ENCODE measurements at regions not wholly inside any gene's neighbourhood (a gene's known extent, or its start where the extent isn't known, plus 50 kb on each side); places are given as distances from the start of the nearest gene placed in this dataset.
A peak's percentile ranks its signal among the peaks of the same experiment; 100 is the strongest.

DNA sequence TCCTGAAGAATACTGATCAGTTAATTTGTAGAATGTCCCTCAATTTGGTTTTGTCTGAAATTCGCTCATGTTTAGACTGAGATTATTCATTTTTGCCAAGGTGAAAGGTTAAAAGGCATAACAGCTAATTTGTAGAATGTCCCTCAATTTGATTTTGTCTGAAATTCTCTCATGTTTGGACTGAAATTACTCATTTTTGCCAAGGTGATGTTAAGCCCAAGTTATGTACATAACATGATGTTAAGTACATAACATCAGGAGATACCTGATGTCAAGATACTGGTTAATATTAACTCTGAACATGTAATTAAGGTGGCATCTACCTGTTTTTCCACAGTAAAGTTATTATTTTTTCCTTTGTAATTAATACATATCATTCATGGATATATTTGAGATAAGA, 243.4 kb upstream of the PMFBP1 start (continued):
- TF ChIP-seq, protein P1, sequence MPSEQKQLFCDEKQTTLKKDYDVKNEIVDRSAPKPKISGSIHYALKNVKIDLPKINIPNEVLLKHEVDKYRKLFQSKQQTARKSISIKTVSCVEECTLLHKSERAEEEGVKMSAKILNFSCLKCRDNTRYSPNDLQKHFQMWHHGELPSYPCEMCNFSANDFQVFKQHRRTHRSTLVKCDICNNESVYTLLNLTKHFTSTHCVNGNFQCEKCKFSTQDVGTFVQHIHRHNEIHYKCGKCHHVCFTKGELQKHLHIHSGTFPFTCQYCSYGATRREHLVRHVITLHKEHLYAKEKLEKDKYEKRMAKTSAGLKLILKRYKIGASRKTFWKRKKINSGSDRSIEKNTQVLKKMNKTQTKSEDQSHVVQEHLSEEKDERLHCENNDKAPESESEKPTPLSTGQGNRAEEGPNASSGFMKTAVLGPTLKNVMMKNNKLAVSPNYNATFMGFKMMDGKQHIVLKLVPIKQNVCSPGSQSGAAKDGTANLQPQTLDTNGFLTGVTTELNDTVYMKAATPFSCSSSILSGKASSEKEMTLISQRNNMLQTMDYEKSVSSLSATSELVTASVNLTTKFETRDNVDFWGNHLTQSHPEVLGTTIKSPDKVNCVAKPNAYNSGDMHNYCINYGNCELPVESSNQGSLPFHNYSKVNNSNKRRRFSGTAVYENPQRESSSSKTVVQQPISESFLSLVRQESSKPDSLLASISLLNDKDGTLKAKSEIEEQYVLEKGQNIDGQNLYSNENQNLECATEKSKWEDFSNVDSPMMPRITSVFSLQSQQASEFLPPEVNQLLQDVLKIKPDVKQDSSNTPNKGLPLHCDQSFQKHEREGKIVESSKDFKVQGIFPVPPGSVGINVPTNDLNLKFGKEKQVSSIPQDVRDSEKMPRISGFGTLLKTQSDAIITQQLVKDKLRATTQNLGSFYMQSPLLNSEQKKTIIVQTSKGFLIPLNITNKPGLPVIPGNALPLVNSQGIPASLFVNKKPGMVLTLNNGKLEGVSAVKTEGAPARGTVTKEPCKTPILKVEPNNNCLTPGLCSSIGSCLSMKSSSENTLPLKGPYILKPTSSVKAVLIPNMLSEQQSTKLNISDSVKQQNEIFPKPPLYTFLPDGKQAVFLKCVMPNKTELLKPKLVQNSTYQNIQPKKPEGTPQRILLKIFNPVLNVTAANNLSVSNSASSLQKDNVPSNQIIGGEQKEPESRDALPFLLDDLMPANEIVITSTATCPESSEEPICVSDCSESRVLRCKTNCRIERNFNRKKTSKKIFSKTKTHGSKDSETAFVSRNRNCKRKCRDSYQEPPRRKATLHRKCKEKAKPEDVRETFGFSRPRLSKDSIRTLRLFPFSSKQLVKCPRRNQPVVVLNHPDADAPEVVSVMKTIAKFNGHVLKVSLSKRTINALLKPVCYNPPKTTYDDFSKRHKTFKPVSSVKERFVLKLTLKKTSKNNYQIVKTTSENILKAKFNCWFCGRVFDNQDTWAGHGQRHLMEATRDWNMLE (tag by site-specific recombination; conservative IDR thresholded peaks at IDR 0.05; ENCODE audit: low read depth): no peak
- no peak for TF ChIP-seq ZNF624 (tag by site-specific recombination; IDR thresholded peaks at IDR 0.05)
- TF ChIP-seq, protein P2, sequence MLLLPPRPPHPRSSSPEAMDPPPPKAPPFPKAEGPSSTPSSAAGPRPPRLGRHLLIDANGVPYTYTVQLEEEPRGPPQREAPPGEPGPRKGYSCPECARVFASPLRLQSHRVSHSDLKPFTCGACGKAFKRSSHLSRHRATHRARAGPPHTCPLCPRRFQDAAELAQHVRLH (tag by site-specific recombination; IDR thresholded peaks at IDR 0.05): no peak

GRCh38 chr16:72410492-72410891, 238.5 kb upstream of the PMFBP1 start:
- Histone ChIP-seq H3K27ac (ENCODE audit: extremely low read depth, low read depth, low read length) (no peak overlapping the region), H3K4me1 (ENCODE audit: control insufficient read depth, insufficient read depth, low read length) (no peaks in the 10 kb centered on the region), H3K9me3 (ENCODE audit: control insufficient read depth, insufficient read depth, low read depth, low read length) (no peaks in the 10 kb centered on the region), H3K36me3 (ENCODE audit: control insufficient read depth in 2 of 2, insufficient read depth in 1 of 2, low read length in 2 of 2) (no peaks in the 10 kb centered on the region), H3K4me3 (ENCODE audit: low read depth, low read length) (no peak overlapping the region)
- ChIA-PET CTCF (interaction anchor here (0.6 to 0.8 kb wide), 2 partner anchors 10 to 368 kb away, joined by 3 read pairs; no protein-coding TSS in a partner anchor), POLR2A (no interaction called here)
- TF ChIP-seq EGR2 (tag by site-specific recombination; IDR thresholded peaks at IDR 0.05; ENCODE audit: low read depth) (0 out of 2 replicates have a peak, but pooled peaks have one; percentile 21), ZNF221 (tag by site-specific recombination; IDR thresholded peaks at IDR 0.05; ENCODE audit: borderline replicate concordance) (no peak)

- ChIA-PET POLR2A (no interaction called here), CTCF (no interaction called here)
- Histone ChIP-seq H3K4me1 (ENCODE audit: control insufficient read depth, insufficient read depth, low read length) (no peaks in the 10 kb centered on the region), H3K4me3 (ENCODE audit: low read depth, low read length) (no peak overlapping the region), H3K9me3 (ENCODE audit: control insufficient read depth, insufficient read depth, low read depth, low read length) (no peaks in the 10 kb centered on the region), H3K36me3 (ENCODE audit: control insufficient read depth in 2 of 2, insufficient read depth in 1 of 2, low read length in 2 of 2) (no peaks in the 10 kb centered on the region), H3K27ac (ENCODE audit: extremely low read depth, low read depth, low read length) (no peak overlapping the region)
- TF ChIP-seq, protein P3, sequence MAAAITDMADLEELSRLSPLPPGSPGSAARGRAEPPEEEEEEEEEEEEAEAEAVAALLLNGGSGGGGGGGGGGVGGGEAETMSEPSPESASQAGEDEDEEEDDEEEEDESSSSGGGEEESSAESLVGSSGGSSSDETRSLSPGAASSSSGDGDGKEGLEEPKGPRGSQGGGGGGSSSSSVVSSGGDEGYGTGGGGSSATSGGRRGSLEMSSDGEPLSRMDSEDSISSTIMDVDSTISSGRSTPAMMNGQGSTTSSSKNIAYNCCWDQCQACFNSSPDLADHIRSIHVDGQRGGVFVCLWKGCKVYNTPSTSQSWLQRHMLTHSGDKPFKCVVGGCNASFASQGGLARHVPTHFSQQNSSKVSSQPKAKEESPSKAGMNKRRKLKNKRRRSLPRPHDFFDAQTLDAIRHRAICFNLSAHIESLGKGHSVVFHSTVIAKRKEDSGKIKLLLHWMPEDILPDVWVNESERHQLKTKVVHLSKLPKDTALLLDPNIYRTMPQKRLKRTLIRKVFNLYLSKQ (tag by site-specific recombination; IDR thresholded peaks at IDR 0.05; ENCODE audit: borderline replicate concordance): no peak
- TF ChIP-seq ZNF121 (tag by site-specific recombination; IDR thresholded peaks at IDR 0.05) (no peak), ZNF350 (tag by site-specific recombination; IDR thresholded peaks at IDR 0.05) (no peak), CTCF (tag by site-specific recombination; IDR thresholded peaks at IDR 0.05) (no peak), ZSCAN18 (tag by site-specific recombination; IDR thresholded peaks at IDR 0.05) (no peak), ZNF148 (tag by site-specific recombination; IDR thresholded peaks at IDR 0.05; ENCODE audit: borderline replicate concordance) (no peak), REPIN1 (tag by site-specific recombination; IDR thresholded peaks at IDR 0.05; ENCODE audit: low read depth) (no peak)
Observed at GRCh38 chr16:72409423-72409822, 237.5 kb upstream of the PMFBP1 start.
